OCI-LY1 (cell line): ENCODE measurements at regions not wholly inside any gene's neighbourhood (a gene's known extent, or its start where the extent isn't known, plus 50 kb on each side); places are given as distances from the start of the nearest gene placed in this dataset.

Experiments
- H2AFZ ChIP-seq: fragments of 200-600 bp; sonication (generic), shearing (Covaris generic); 2 replicates; pipeline ENCODE4 v1.6.0; 2014; ENCODE audit warnings: antibody characterized with exemption, mild to moderate bottlenecking, low read length
- H3F3A ChIP-seq: fragments of 200-600 bp; sonication (generic), shearing (Covaris generic); 2 replicates; pipeline ENCODE4 v1.6.0; 2014; ENCODE audit warnings: mild to moderate bottlenecking, antibody characterized with exemption, low read length, moderate library complexity; ENCODE audit not compliant: insufficient read depth
- H3K27ac ChIP-seq: fragments of 200-600 bp; sonication (generic); 2 replicates; pipeline ENCODE4 v1.5.1; 2014; ENCODE audit warnings: low read length, mixed run types, mild to moderate bottlenecking, low read depth; ENCODE audit not compliant: poor library complexity, severe bottlenecking
- H3K27me3 ChIP-seq: fragments of 200-600 bp; sonication (generic); 2 replicates; pipeline ENCODE4 v1.6.0; 2014; ENCODE audit warnings: antibody characterized with exemption, mild to moderate bottlenecking, low read length, moderate library complexity; ENCODE audit not compliant: insufficient read depth
- H3K36me3 ChIP-seq: fragments of 200-600 bp; sonication (generic); 2 replicates; pipeline ENCODE4 v1.6.1; 2014; ENCODE audit warnings: mild to moderate bottlenecking, antibody characterized with exemption, low read length, moderate library complexity, mixed read lengths; ENCODE audit not compliant: insufficient read depth
- H3K4me1 ChIP-seq: fragments of 200-600 bp; sonication (generic); 2 replicates; pipeline ENCODE4 v1.5.1; 2014; ENCODE audit warnings: mild to moderate bottlenecking, low read length, moderate library complexity; ENCODE audit not compliant: insufficient read depth, severe bottlenecking
- H3K4me2 ChIP-seq: fragments of 200-600 bp; sonication (generic), shearing (Covaris generic); 2 replicates; pipeline ENCODE4 v1.6.1; 2014; ENCODE audit warnings: low read length
- H3K4me3 ChIP-seq: fragments of 200-600 bp; sonication (generic); 2 replicates; pipeline ENCODE4 v1.5.1; 2014; ENCODE audit warnings: low read length, low read depth, mild to moderate bottlenecking, mixed read lengths; ENCODE audit not compliant: poor library complexity, severe bottlenecking
- H3K79me2 ChIP-seq: fragments of 200-600 bp; shearing (Covaris generic); 2 replicates; pipeline ENCODE4 v1.6.1; 2016; ENCODE audit warnings: mixed run types, low read length, mixed read lengths; ENCODE audit not compliant: insufficient read depth
- H3K9ac ChIP-seq: fragments of 200-600 bp; sonication (generic), shearing (Covaris generic); 2 replicates; pipeline ENCODE4 v1.6.1; 2014; ENCODE audit warnings: mild to moderate bottlenecking, low read length, mixed read lengths
- H3K9me2 ChIP-seq: fragments of 200-600 bp; sonication (generic), shearing (Covaris generic); 2 replicates; pipeline ENCODE4 v1.6.1; 2014; ENCODE audit warnings: low read depth, mild to moderate bottlenecking, low read length, mixed read lengths
- H3K9me3 ChIP-seq: fragments of 200-600 bp; shearing (Covaris generic); 2 replicates; pipeline ENCODE4 v1.6.1; 2014; ENCODE audit warnings: low read length, mixed read lengths
- H4K20me1 ChIP-seq: fragments of 200-600 bp; sonication (generic), shearing (Covaris generic); 2 replicates; pipeline ENCODE4 v1.6.0; 2016; ENCODE audit warnings: mild to moderate bottlenecking, low read length; ENCODE audit not compliant: insufficient read depth
- EZH2 ChIP-seq: fragments of 200-600 bp; sonication (generic), shearing (Covaris generic); IDR thresholded peaks from 2 replicates; pipeline ENCODE4 v1.8.0; 2017; ENCODE audit warnings: borderline replicate concordance, mixed run types, mild to moderate bottlenecking, antibody characterized with exemption, low read length, moderate library complexity, mixed read lengths
- TF ChIP-seq, protein P1 (sequence below): fragments of 200-600 bp; sonication (generic), shearing (Covaris generic); IDR thresholded peaks from 2 replicates; pipeline ENCODE4 v1.5.1; 2017; ENCODE audit warnings: mild to moderate bottlenecking, antibody characterized with exemption, low read length, moderate library complexity, mixed read lengths

DNA sequence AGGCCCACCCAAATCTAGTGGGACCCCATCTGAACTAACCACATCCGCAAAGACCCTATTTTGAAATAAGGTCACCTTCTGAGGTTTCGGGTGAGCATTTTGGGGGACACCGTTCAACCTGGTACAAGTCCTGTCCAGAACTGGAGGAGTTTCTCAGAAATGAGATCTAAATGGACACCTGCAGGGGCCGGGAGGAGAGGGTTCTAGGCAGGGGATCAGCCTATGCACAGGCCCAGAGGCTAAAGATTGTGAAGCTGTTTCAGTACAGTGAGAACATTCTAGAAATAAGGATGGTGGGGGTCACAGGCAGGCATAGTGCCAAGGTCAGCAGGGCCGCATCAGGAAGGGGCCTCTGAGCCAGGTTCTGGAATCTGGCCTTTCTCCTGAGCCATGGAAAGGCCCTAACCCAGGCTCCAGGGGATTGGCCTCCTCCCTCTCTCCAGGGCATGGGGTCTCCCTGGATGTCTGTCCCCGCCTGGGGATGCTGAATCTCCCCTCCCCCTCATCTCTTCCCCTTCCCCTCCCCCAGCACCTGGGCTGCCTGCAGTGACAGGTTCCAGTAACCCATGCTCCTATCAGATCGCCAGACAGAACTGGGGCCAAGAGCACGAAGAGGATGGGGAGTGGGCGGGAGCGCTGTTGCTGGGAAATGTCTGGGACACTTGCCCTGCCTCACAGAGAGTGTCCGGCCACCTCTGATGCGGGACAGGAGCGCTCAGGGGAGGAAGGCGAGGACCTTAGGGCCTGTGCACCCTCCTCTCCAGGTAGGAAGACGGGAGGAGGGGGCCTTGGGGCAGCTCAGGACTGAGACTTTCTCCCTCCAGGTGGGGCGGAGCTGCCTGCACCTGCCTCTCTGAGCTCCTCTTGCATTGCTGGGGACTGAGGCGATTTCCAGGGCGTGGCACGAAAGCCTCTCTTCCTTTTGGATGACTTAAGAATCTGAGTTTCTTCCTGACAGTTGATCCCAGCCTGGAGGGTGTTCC, 321.4 kb upstream of the TNRC6C start:
- no peaks in the 10 kb centered on the region for H3K9me3 ChIP-seq
- no peaks in the 10 kb centered on the region for H3K36me3 ChIP-seq
- no peaks in the 10 kb centered on the region for H3F3A ChIP-seq
- no peak overlapping the region for H3K4me3 ChIP-seq
- no peak overlapping the region for H2AFZ ChIP-seq
- H3K4me1 ChIP-seq, result no peaks in the 10 kb centered on the region
- no peak overlapping the region for H3K4me2 ChIP-seq
- peaks cover 7% of the 10 kb centered on the region; the same call in 1 of the 2 replicates for H3K27me3 ChIP-seq
- no peaks in the 10 kb centered on the region for H3K79me2 ChIP-seq
- TF ChIP-seq, protein P1, sequence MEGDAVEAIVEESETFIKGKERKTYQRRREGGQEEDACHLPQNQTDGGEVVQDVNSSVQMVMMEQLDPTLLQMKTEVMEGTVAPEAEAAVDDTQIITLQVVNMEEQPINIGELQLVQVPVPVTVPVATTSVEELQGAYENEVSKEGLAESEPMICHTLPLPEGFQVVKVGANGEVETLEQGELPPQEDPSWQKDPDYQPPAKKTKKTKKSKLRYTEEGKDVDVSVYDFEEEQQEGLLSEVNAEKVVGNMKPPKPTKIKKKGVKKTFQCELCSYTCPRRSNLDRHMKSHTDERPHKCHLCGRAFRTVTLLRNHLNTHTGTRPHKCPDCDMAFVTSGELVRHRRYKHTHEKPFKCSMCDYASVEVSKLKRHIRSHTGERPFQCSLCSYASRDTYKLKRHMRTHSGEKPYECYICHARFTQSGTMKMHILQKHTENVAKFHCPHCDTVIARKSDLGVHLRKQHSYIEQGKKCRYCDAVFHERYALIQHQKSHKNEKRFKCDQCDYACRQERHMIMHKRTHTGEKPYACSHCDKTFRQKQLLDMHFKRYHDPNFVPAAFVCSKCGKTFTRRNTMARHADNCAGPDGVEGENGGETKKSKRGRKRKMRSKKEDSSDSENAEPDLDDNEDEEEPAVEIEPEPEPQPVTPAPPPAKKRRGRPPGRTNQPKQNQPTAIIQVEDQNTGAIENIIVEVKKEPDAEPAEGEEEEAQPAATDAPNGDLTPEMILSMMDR, result no peak
- TF ChIP-seq EZH2, result no peak
- no peaks in the 10 kb centered on the region for H3K9me2 ChIP-seq
- H4K20me1 ChIP-seq, result no peaks in the 10 kb centered on the region
- no peak overlapping the region for H3K9ac ChIP-seq
- no peak overlapping the region for H3K27ac ChIP-seq

DNA sequence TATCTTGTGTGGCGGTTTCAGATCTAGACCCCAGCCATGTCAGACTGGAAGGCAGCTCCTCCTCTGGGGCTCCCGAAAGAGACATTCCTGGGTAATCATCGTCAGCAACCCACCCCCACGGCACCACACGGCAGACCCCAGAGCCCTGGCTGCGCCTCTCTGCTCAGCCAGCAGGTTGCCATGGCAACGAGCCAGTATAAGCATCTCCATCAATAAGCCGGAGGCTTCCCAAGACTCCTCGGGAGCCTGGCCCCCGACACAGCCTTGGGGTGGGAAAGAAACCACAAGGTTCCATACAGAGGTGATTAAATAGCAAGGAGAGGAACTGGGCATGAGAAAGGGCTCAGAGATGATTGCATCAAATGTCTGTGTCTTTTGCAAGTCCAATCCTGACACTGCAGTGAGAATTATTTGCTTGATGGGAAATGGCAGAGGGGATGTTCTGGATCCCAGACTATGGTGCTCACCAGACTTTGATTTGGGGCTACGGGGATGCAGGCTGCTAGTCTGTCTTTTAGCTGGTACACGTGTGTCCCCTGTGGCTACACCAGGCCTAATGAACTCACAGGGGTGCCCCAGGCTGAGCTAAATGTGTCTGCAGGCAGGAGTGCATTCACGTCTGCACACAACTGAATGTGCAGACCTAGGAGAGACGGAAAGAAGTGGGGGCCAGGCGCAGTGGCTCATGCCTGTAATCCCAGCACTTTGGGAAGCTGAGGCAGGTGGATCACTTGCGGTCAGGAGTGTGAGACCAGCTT, 320.5 kb upstream of the TNRC6C start:
- Histone ChIP-seq H3K27me3 (peaks cover 7% of the 10 kb centered on the region; the same call in 1 of the 2 replicates), H3K79me2 (no peaks in the 10 kb centered on the region), H3K4me2 (no peak overlapping the region), H4K20me1 (no peaks in the 10 kb centered on the region), H3K27ac (no peak overlapping the region), H2AFZ (no peak overlapping the region), H3F3A (no peaks in the 10 kb centered on the region), H3K9me3 (no peaks in the 10 kb centered on the region), H3K9me2 (no peaks in the 10 kb centered on the region), H3K4me3 (no peak overlapping the region), H3K36me3 (no peaks in the 10 kb centered on the region), H3K9ac (no peak overlapping the region), H3K4me1 (no peaks in the 10 kb centered on the region)
- TF ChIP-seq, protein P1, result no peak
- no peak for TF ChIP-seq EZH2

DNA sequence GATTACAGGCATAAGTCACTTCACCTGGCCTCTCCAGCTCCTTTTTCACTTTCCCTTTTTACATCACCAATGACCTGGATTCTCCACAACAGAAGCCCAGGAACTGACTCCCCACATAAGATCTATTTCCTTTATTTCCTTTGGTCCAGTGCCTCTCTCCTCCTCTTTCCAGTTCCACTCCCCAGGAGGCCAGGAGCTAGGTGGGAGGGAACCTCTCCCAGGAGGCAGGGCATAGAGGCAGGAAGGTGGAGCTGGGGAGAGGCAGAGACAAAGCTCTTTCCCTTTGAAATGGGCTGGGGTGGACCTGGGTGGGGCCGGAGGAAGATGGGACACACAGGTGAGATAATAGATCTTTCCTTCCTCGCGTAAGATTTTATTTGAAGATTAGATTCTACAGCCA, 318.3 kb upstream of the TNRC6C start:
- no peaks in the 10 kb centered on the region for H3K36me3 ChIP-seq
- no peaks in the 10 kb centered on the region for H3K4me1 ChIP-seq
- H3K27me3 ChIP-seq, result peaks cover 7% of the 10 kb centered on the region; the same call in 1 of the 2 replicates

More for the DNA sequence above, 318.3 kb upstream of the TNRC6C start:
- H3K4me2 ChIP-seq, result no peak overlapping the region
- H3K9me2 ChIP-seq, result no peaks in the 10 kb centered on the region
- TF ChIP-seq, protein P1, result no peak
- no peak for TF ChIP-seq EZH2
- H3K9me3 ChIP-seq, result no peaks in the 10 kb centered on the region
- H3F3A ChIP-seq, result no peaks in the 10 kb centered on the region
- no peak overlapping the region for H3K9ac ChIP-seq
- no peaks in the 10 kb centered on the region for H3K79me2 ChIP-seq
- no peak overlapping the region for H2AFZ ChIP-seq
- no peaks in the 10 kb centered on the region for H4K20me1 ChIP-seq
- H3K4me3 ChIP-seq, result no peak overlapping the region
- H3K27ac ChIP-seq, result no peak overlapping the region
